Neuronal stem cell (in vitro differentiated cells): ENCODE measurements at regions not wholly inside any gene's neighbourhood (a gene's known extent, or its start where the extent isn't known, plus 50 kb on each side); places are given as distances from the start of the nearest gene placed in this dataset.

Experiments used
- DNase-seq: peaks from one replicate; pipeline ENCODE4 v3.0.0-alpha.2; 2013; ENCODE audit warnings: low spot score
- H2AFZ ChIP-seq: one replicate; pipeline ENCODE4 v1.6.1; 2013; ENCODE audit warnings: mild to moderate bottlenecking, low read length, inconsistent platforms
- H2AK5ac ChIP-seq: 2 replicates; pipeline ENCODE4 v1.6.1; 2013; ENCODE audit warnings: low read depth, mild to moderate bottlenecking, inconsistent platforms, low read length, moderate library complexity, mixed read lengths
- H2BK120ac ChIP-seq: 2 replicates; pipeline ENCODE4 v1.6.1; 2013; ENCODE audit warnings: low read depth, mild to moderate bottlenecking, inconsistent platforms, low read length, moderate library complexity, mixed read lengths
- H2BK12ac ChIP-seq: one replicate; pipeline ENCODE4 v1.6.1; 2013; ENCODE audit warnings: low read length, inconsistent platforms
- H2BK15ac ChIP-seq: 2 replicates; pipeline ENCODE4 v1.6.1; 2013; ENCODE audit warnings: mild to moderate bottlenecking, low read length, inconsistent platforms, mixed read lengths
- H2BK5ac ChIP-seq: one replicate; pipeline ENCODE4 v1.6.1; 2013; ENCODE audit warnings: inconsistent platforms, mild to moderate bottlenecking, low read length, moderate library complexity
- H3K14ac ChIP-seq: one replicate; pipeline ENCODE4 v1.6.1; 2013; ENCODE audit warnings: low read length, inconsistent platforms
- H3K18ac ChIP-seq: 2 replicates; pipeline ENCODE4 v1.6.1; 2013; ENCODE audit warnings: low read length, inconsistent platforms
- H3K23ac ChIP-seq: 2 replicates; pipeline ENCODE4 v1.6.1; 2013; ENCODE audit warnings: low read depth, mild to moderate bottlenecking, mixed read lengths, low read length, inconsistent platforms; ENCODE audit not compliant: poor library complexity
- H3K27ac ChIP-seq: replicated peaks from 3 replicates; pipeline ENCODE4 v1.5.1; 2013; ENCODE audit warnings: low read length, inconsistent platforms
- H3K27me3 ChIP-seq, 3 experiments: 2 replicates each; pipeline ENCODE4 v1.6.1; 2013; ENCODE audit warnings: low read length in 3 of 3, mild to moderate bottlenecking in 2 of 3, inconsistent platforms in 1 of 3, low read depth in 1 of 3, mixed read lengths in 1 of 3, moderate library complexity in 1 of 3; ENCODE audit not compliant: control insufficient read depth in 3 of 3, insufficient read depth in 3 of 3
- H3K36me3 ChIP-seq, 2 donors: replicated peaks in 1 of 2; 2 replicates each; pipeline ENCODE4 v1.6.1; 2013; ENCODE audit warnings: low read length in 2 of 2; ENCODE audit not compliant: control insufficient read depth in 2 of 2, insufficient read depth in 2 of 2
- H3K4ac ChIP-seq: 2 replicates; pipeline ENCODE4 v1.6.1; 2013; ENCODE audit warnings: inconsistent platforms, mild to moderate bottlenecking, low read length, moderate library complexity
- H3K4me1 ChIP-seq, 2 donors: 1 replicate in 1 of 2; 2 replicates in 1 of 2; pipeline ENCODE4 v1.6.1; 2013; ENCODE audit warnings: low read length in 2 of 2, low read depth in 1 of 2; ENCODE audit not compliant: control insufficient read depth in 2 of 2, insufficient read depth in 1 of 2
- H3K4me2 ChIP-seq: one replicate; pipeline ENCODE4 v1.6.1; 2013; ENCODE audit warnings: mild to moderate bottlenecking, low read length, inconsistent platforms; ENCODE audit not compliant: insufficient read depth, poor library complexity, severe bottlenecking
- H3K4me3 ChIP-seq, 2 donors: 2 replicates each; pipeline ENCODE4 v1.5.1; 2013; ENCODE audit warnings: low read length in 2 of 2, mild to moderate bottlenecking in 2 of 2, inconsistent platforms in 1 of 2, moderate library complexity in 1 of 2
- H3K79me1 ChIP-seq: one replicate; pipeline ENCODE4 v1.6.1; 2013; ENCODE audit warnings: low read depth, mild to moderate bottlenecking, inconsistent platforms, low read length, moderate library complexity
- H3K9ac ChIP-seq: one replicate; pipeline ENCODE4 v1.6.1; 2013; ENCODE audit warnings: mild to moderate bottlenecking, low read depth, low read length, inconsistent platforms; ENCODE audit not compliant: poor library complexity
- H3K9me3 ChIP-seq, 2 donors: replicated peaks in 1 of 2; 2 replicates each; pipeline versions ENCODE3 to v1.6.1; 2013; ENCODE audit warnings: low read length in 2 of 2, mild to moderate bottlenecking in 2 of 2, inconsistent platforms in 1 of 2, low read depth in 1 of 2, mixed read lengths in 1 of 2, moderate library complexity in 1 of 2; ENCODE audit not compliant: control insufficient read depth in 2 of 2, insufficient read depth in 1 of 2
- H4K8ac ChIP-seq: one replicate; pipeline ENCODE4 v1.6.1; 2013; ENCODE audit warnings: low read depth, mild to moderate bottlenecking, inconsistent platforms, low read length, moderate library complexity
- H4K91ac ChIP-seq: one replicate; pipeline ENCODE4 v1.6.1; 2013; ENCODE audit warnings: low read length, low read depth, mild to moderate bottlenecking, inconsistent platforms; ENCODE audit not compliant: poor library complexity
- WGBS, 2 donors: extraction: QIAGEN DNeasy Blood & Tissue Kit; methylation state at CpG; one replicate each; pipeline ENCODE4 v1.1.7; 2013; ENCODE audit warnings: missing lambda C conversion rate in 2 of 2, mixed read lengths in 1 of 2; ENCODE audit not compliant: insufficient read length in 2 of 2, insufficient replicate concordance in 1 of 2; ENCODE audit errors: extremely low coverage in 2 of 2; 5-methylcytosine and 5-hydroxymethylcytosine counted together

DNA sequence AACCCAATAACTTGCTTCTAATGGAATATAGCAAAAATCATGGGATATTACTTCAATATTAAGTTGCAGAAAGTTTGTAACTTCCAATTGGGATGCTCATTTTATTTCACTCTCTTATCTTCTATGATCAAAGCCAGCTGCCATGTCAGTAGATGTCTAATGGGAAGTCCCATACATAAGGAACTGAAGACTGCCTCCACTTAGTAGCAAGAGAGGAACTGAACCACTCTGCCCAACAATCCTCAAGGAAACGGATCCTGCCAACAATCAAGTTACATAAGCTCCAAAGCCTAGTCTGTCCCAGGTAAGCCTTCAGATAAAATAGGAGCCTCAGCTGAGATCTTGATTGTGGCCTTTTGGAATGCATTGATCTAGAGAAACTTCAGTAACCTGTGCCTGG lies 431.5 kb upstream of the PCDH15 start:
- no peak overlapping the region for H3K27ac ChIP-seq
- no peak overlapping the region for H3K18ac ChIP-seq
- H3K14ac ChIP-seq: no peak overlapping the region
- peak overlapping the region; percentile 33 for H2AFZ ChIP-seq
- H3K23ac ChIP-seq: no peak overlapping the region
- no peak overlapping the region for H2AK5ac ChIP-seq
- no peak for DNase-seq
- no peaks in the 10 kb centered on the region for H3K27me3 ChIP-seq
- no peak overlapping the region for H3K9ac ChIP-seq
- H3K36me3 ChIP-seq: no peaks in the 10 kb centered on the region
- H3K4me2 ChIP-seq: no peak overlapping the region
- H3K4me3 ChIP-seq: no peak overlapping the region
- H2BK5ac ChIP-seq: no peak overlapping the region
- no peak overlapping the region for H4K91ac ChIP-seq
- WGBS, 2 donors: no CpG with 5 or more reads among the region's 1 CpG
- H4K8ac ChIP-seq: no peak overlapping the region
- no peak overlapping the region for H2BK15ac ChIP-seq
- no peak overlapping the region for H2BK12ac ChIP-seq
- H3K79me1 ChIP-seq: no peaks in the 10 kb centered on the region
- no peak overlapping the region for H3K4ac ChIP-seq
- no peak overlapping the region for H2BK120ac ChIP-seq
- no peaks in the 10 kb centered on the region for H3K9me3 ChIP-seq
- H3K4me1 ChIP-seq: no peaks in the 10 kb centered on the region

GRCh38 chr10:55227967-55228366 lies 426.9 kb upstream of the PCDH15 start:
- Histone ChIP-seq H3K79me1 (no peaks in the 10 kb centered on the region), H4K8ac (no peak overlapping the region), H3K36me3 (no peaks in the 10 kb centered on the region), H3K4me3 (no peak overlapping the region), H2BK12ac (no peak overlapping the region), H3K9me3 (no peaks in the 10 kb centered on the region), H2AK5ac (no peak overlapping the region), H2BK15ac (no peak overlapping the region), H3K14ac (no peak overlapping the region), H3K4me2 (no peak overlapping the region), H3K4ac (no peak overlapping the region), H4K91ac (no peak overlapping the region), H3K27ac (no peak overlapping the region), H2BK120ac (no peak overlapping the region), H3K27me3 (no peaks in the 10 kb centered on the region), H3K23ac (no peak overlapping the region), H2BK5ac (no peak overlapping the region), H2AFZ (no peak overlapping the region), H3K4me1 (no peaks in the 10 kb centered on the region), H3K18ac (no peak overlapping the region), H3K9ac (no peak overlapping the region)
- no peak for DNase-seq
- no CpG with 5 or more reads among the region's 1 CpG for WGBS, 2 donors

- H2BK12ac ChIP-seq: no peak overlapping the region
- WGBS, 2 donors: no CpG with 5 or more reads among the region's 5 CpGs
- H3K9ac ChIP-seq: no peak overlapping the region
- H3K79me1 ChIP-seq: no peaks in the 10 kb centered on the region
- DNase-seq: no peak
- H3K4ac ChIP-seq: no peak overlapping the region
- H3K18ac ChIP-seq: no peak overlapping the region
- no peak overlapping the region for H2BK5ac ChIP-seq
- H3K4me2 ChIP-seq: no peak overlapping the region
- no peaks in the 10 kb centered on the region for H3K36me3 ChIP-seq
- peak overlapping the region; percentile 39 for H2AFZ ChIP-seq
- H2AK5ac ChIP-seq: no peak overlapping the region
- no peaks in the 10 kb centered on the region for H3K4me1 ChIP-seq
- H3K14ac ChIP-seq: no peak overlapping the region
- no peak overlapping the region for H2BK120ac ChIP-seq
- H4K91ac ChIP-seq: no peak overlapping the region
- no peak overlapping the region for H3K4me3 ChIP-seq
- no peak overlapping the region for H2BK15ac ChIP-seq
- no peak overlapping the region for H4K8ac ChIP-seq
- H3K23ac ChIP-seq: no peak overlapping the region
- no peaks in the 10 kb centered on the region for H3K27me3 ChIP-seq
- no peak overlapping the region for H3K27ac ChIP-seq
- H3K9me3 ChIP-seq: no peaks in the 10 kb centered on the region
These were observed 423.2 kb upstream of the PCDH15 start for GRCh38 chr10:55224007-55224781.

- Histone ChIP-seq H2BK120ac (no peak overlapping the region), H3K27ac (no peak overlapping the region), H3K23ac (no peak overlapping the region), H3K18ac (no peak overlapping the region), H3K36me3 (no peaks in the 10 kb centered on the region), H4K91ac (no peak overlapping the region), H3K9ac (no peak overlapping the region), H2BK5ac (no peak overlapping the region), H3K27me3 (no peaks in the 10 kb centered on the region), H2AK5ac (no peak overlapping the region), H2AFZ (no peak overlapping the region), H2BK12ac (no peak overlapping the region), H3K4me1 (no peaks in the 10 kb centered on the region), H4K8ac (no peak overlapping the region), H2BK15ac (no peak overlapping the region), H3K79me1 (no peaks in the 10 kb centered on the region), H3K9me3 (no peaks in the 10 kb centered on the region), H3K14ac (no peak overlapping the region), H3K4ac (no peak overlapping the region), H3K4me3 (no peak overlapping the region), H3K4me2 (no peak overlapping the region)
- no CpG with 5 or more reads among the region's 2 CpGs for WGBS, 2 donors
- no peak for DNase-seq
These were observed 422.3 kb upstream of the PCDH15 start for GRCh38 chr10:55223352-55223751.
